NB4 (cell line): ENCODE measurements at regions not wholly inside any gene's neighbourhood (a gene's known extent, or its start where the extent isn't known, plus 50 kb on each side); places are given as distances from the start of the nearest gene placed in this dataset.

Experiments used
- CTCF ChIP-seq: IDR thresholded peaks from one replicate; pipeline ENCODE4 v1.5.1; 2012; ENCODE audit warnings: low read depth, low read length
- MAX ChIP-seq: IDR thresholded peaks from 2 replicates; pipeline ENCODE4 v1.6.1; 2011; ENCODE audit warnings: low read depth, low read length
- POLR2A ChIP-seq: IDR thresholded peaks from 2 replicates; pipeline ENCODE4 v1.6.1; 2011; ENCODE audit warnings: mild to moderate bottlenecking; ENCODE audit not compliant: insufficient read length; ENCODE audit errors: extremely low read depth

- TF ChIP-seq POLR2A = no peak
- TF ChIP-seq CTCF = no peak
- TF ChIP-seq MAX = no peak
Observed at GRCh38 chr3:176934698-176935097, 262.6 kb downstream of the TBL1XR1 start.
